CD14-positive monocyte (primary cell): ENCODE measurements at regions not wholly inside any gene's neighbourhood (a gene's known extent, or its start where the extent isn't known, plus 50 kb on each side); places are given as distances from the start of the nearest gene placed in this dataset.

Experiments
- DNase-seq, 3 donors: peaks; one replicate each; pipeline ENCODE4 v3.0.0-alpha.2; 2011 to 2022
- H2AFZ ChIP-seq: 2 replicates; pipeline ENCODE4 v1.6.0; 2012; ENCODE audit warnings: mild to moderate bottlenecking, low read depth, low read length, inconsistent platforms; ENCODE audit not compliant: insufficient read depth, poor library complexity, severe bottlenecking
- H3K27ac ChIP-seq, 2 donors: 1 replicate in 1 of 2; 2 replicates in 1 of 2; pipeline ENCODE4 v1.5.1; 2012 to 2013; ENCODE audit warnings: low read length in 2 of 2, control low read depth in 1 of 2, inconsistent platforms in 1 of 2, low read depth in 1 of 2, mild to moderate bottlenecking in 1 of 2
- H3K27me3 ChIP-seq, 2 donors: one replicate each; pipeline versions ENCODE4 v1.6.0 to v1.6.1; 2011 to 2013; ENCODE audit warnings: low read length in 2 of 2; ENCODE audit not compliant: control insufficient read depth in 2 of 2, insufficient read depth in 2 of 2
- H3K36me3 ChIP-seq, 2 donors: replicated peaks in 1 of 2; 1 replicate in 1 of 2; 2 replicates in 1 of 2; pipeline versions ENCODE4 v1.5.1 to v1.6.1; 2012 to 2013; ENCODE audit warnings: low read length in 2 of 2, control low read depth in 1 of 2, inconsistent platforms in 1 of 2, mild to moderate bottlenecking in 1 of 2; ENCODE audit not compliant: insufficient read depth in 2 of 2, control insufficient read depth in 1 of 2
- H3K4me1 ChIP-seq, 2 donors: 1 replicate in 1 of 2; 2 replicates in 1 of 2; pipeline versions ENCODE4 v1.5.1 to v1.6.1; 2012 to 2013; ENCODE audit warnings: low read length in 2 of 2, control low read depth in 1 of 2, inconsistent platforms in 1 of 2, mild to moderate bottlenecking in 1 of 2, moderate library complexity in 1 of 2; ENCODE audit not compliant: insufficient read depth in 2 of 2, control insufficient read depth in 1 of 2
- H3K4me2 ChIP-seq: replicated peaks from 2 replicates; pipeline ENCODE3; 2012; ENCODE audit warnings: low read length, moderate library complexity, mild to moderate bottlenecking; ENCODE audit not compliant: poor library complexity, severe bottlenecking; ENCODE audit errors: extremely low read depth
- H3K4me3 ChIP-seq, 3 experiments: fragments of 200-600 bp in 1 of 3; sonication (generic) in 1 of 3; replicated peaks in 1 of 3; 1 replicate in 2 of 3; 2 replicates in 1 of 3; pipeline ENCODE4 v1.5.1; 2011 to 2013; ENCODE audit warnings: low read length in 3 of 3, mild to moderate bottlenecking in 3 of 3, control low read depth in 2 of 3, low read depth in 2 of 3, inconsistent platforms in 1 of 3, moderate library complexity in 1 of 3
- H3K79me2 ChIP-seq: 2 replicates; pipeline ENCODE4 v1.6.0; 2012; ENCODE audit warnings: mild to moderate bottlenecking, control low read depth, inconsistent platforms, low read length, moderate library complexity; ENCODE audit not compliant: insufficient read depth
- H3K9ac ChIP-seq: 2 replicates; pipeline ENCODE4 v1.6.0; 2017; ENCODE audit warnings: low read length, mild to moderate bottlenecking; ENCODE audit not compliant: insufficient read depth, poor library complexity, severe bottlenecking
- H3K9me3 ChIP-seq, 2 donors: replicated peaks in 1 of 2; 1 replicate in 1 of 2; 2 replicates in 1 of 2; pipeline versions ENCODE4 v1.5.1 to v1.6.1; 2012 to 2013; ENCODE audit warnings: low read length in 2 of 2, control low read depth in 1 of 2; ENCODE audit not compliant: control insufficient read depth in 1 of 2, insufficient read depth in 1 of 2
- H4K20me1 ChIP-seq: 2 replicates; pipeline ENCODE4 v1.6.0; 2012; ENCODE audit warnings: mild to moderate bottlenecking, low read length, control low read depth, moderate library complexity; ENCODE audit not compliant: insufficient read depth
- H3K27ac Mint-ChIP-seq, 7 donors: one replicate each; pipeline ENCODE4 v1.8.0; 2020; ENCODE audit warnings: mild to moderate bottlenecking in 7 of 7, mixed read lengths in 7 of 7, moderate library complexity in 6 of 7, inconsistent platforms in 2 of 7
- H3K27me3 Mint-ChIP-seq, 3 donors: one replicate each; pipeline ENCODE4 v1.8.0; 2021 to 2022; ENCODE audit warnings: low read depth in 3 of 3, mild to moderate bottlenecking in 3 of 3, mixed read lengths in 3 of 3, moderate library complexity in 3 of 3, inconsistent platforms in 1 of 3
- H3K36me3 Mint-ChIP-seq, 2 donors: one replicate each; pipeline ENCODE4 v1.8.0; 2020; ENCODE audit warnings: mixed read lengths in 2 of 2, inconsistent platforms in 1 of 2, mild to moderate bottlenecking in 1 of 2
- H3K4me1 Mint-ChIP-seq: one replicate; pipeline ENCODE4 v1.8.0; 2020; ENCODE audit warnings: mild to moderate bottlenecking, mixed read lengths
- H3K4me3 Mint-ChIP-seq, 2 donors: one replicate each; pipeline ENCODE4 v1.8.0; 2020; ENCODE audit warnings: mild to moderate bottlenecking in 2 of 2, mixed read lengths in 2 of 2, moderate library complexity in 1 of 2
- H3K9me3 Mint-ChIP-seq, 7 donors: one replicate each; pipeline ENCODE4 v1.8.0; 2020 to 2022; ENCODE audit warnings: mixed read lengths in 7 of 7, mild to moderate bottlenecking in 6 of 7, moderate library complexity in 6 of 7, inconsistent platforms in 2 of 7
- WGBS: methylation state at CpG from one replicate; pipeline ENCODE4 v1.1.5; 2013; ENCODE audit warnings: missing lambda C conversion rate; ENCODE audit not compliant: insufficient coverage; 5-methylcytosine and 5-hydroxymethylcytosine counted together
- intact Hi-C, 2 donors: fragments of 100-400 bp; cut with micrococcal nuclease; formaldehyde crosslinking; loops; one replicate each; pipeline versions ENCODE4 v1.15.0 to v1.15.1; 2023
- TF ChIP-seq, protein P1 (sequence below): fragments of 200-600 bp; IDR thresholded peaks from one replicate; pipeline ENCODE4 v1.8.0; 2022; ENCODE audit warnings: antibody characterized with exemption, mild to moderate bottlenecking

DNA sequence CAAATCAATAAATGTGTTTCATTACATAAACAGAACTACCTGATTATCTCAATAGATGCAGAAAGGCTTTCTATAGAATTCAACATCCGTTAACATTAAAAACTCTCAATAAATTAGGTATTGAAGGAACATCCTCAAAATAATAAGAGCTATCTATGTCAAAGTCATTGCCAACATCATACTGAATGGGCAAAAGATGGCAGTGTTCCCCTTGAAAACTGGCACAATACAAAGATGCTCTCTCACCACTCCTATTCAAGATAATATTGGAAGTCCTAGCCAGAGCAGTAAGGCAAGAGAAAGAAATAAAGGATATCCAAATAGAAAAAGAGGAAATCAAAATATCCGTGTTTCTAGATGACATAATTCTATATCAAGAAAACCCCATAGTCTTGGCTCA lies 466.4 kb downstream of the MAGEE1 start:
- peaks cover 4 to 6% of the 10 kb centered on the region in 2 donors for H3K9me3 ChIP-seq
- no peak overlapping the region for H3K4me3 ChIP-seq
- H3K9ac ChIP-seq: no peak overlapping the region
- H4K20me1 ChIP-seq: no peaks in the 10 kb centered on the region
- Mint-ChIP-seq H3K36me3 (no peaks in the 10 kb centered on the region), H3K9me3 (peaks cover 0 to 16% (median 10%) of the 10 kb centered on the region in 7 donors), H3K27me3 (no peaks in the 10 kb centered on the region), H3K27ac (no peak overlapping the region), H3K4me1 (no peaks in the 10 kb centered on the region), H3K4me3 (no peak overlapping the region)
- H3K4me1 ChIP-seq: no peaks in the 10 kb centered on the region
- no peaks in the 10 kb centered on the region for H3K36me3 ChIP-seq
- no peak overlapping the region for H2AFZ ChIP-seq
- no peak overlapping the region for H3K4me2 ChIP-seq
- no peak for DNase-seq
- no CpG with 5 or more reads among the region's 2 CpGs for WGBS
- intact Hi-C loops: no loop called here
- H3K27me3 ChIP-seq: no peaks in the 10 kb centered on the region
- no peak overlapping the region for H3K27ac ChIP-seq
- TF ChIP-seq, protein P1, sequence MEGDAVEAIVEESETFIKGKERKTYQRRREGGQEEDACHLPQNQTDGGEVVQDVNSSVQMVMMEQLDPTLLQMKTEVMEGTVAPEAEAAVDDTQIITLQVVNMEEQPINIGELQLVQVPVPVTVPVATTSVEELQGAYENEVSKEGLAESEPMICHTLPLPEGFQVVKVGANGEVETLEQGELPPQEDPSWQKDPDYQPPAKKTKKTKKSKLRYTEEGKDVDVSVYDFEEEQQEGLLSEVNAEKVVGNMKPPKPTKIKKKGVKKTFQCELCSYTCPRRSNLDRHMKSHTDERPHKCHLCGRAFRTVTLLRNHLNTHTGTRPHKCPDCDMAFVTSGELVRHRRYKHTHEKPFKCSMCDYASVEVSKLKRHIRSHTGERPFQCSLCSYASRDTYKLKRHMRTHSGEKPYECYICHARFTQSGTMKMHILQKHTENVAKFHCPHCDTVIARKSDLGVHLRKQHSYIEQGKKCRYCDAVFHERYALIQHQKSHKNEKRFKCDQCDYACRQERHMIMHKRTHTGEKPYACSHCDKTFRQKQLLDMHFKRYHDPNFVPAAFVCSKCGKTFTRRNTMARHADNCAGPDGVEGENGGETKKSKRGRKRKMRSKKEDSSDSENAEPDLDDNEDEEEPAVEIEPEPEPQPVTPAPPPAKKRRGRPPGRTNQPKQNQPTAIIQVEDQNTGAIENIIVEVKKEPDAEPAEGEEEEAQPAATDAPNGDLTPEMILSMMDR: no peak
- H3K79me2 ChIP-seq: no peaks in the 10 kb centered on the region

DNA sequence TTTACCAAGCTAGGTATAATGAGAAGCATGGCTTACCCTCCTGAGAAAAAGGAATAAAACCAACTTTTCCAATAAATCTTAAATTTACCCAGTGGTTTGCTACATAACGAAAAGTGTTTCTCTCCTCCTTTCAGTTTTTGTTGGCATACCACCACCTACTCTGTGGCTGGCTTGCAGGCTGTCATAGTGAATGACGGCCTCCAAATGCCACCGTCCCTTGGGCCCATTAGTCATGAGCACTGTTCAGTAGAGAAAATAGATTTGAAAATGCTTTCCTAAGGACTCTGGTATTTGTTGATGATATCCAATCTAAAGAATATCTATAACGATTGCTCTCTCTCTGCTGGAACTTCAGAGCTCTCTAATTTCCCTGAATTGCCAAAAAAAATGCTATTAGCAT lies 488.3 kb downstream of the MAGEE1 start:
- no peaks in the 10 kb centered on the region for H3K36me3 ChIP-seq
- no peak overlapping the region for H3K27ac ChIP-seq
- H3K27me3 ChIP-seq: no peaks in the 10 kb centered on the region
- intact Hi-C loops: no loop called here
- H2AFZ ChIP-seq: no peak overlapping the region
- Mint-ChIP-seq H3K27me3 (peaks cover 0 to 2% (median 0%) of the 10 kb centered on the region in 3 donors), H3K4me3 (no peak overlapping the region), H3K4me1 (no peaks in the 10 kb centered on the region), H3K27ac (no peak overlapping the region), H3K36me3 (no peaks in the 10 kb centered on the region), H3K9me3 (peaks cover 0 to 16% (median 4%) of the 10 kb centered on the region in 7 donors)
- no peaks in the 10 kb centered on the region for H4K20me1 ChIP-seq
- no peak overlapping the region for H3K4me3 ChIP-seq
- H3K4me1 ChIP-seq: no peaks in the 10 kb centered on the region
- no CpG with 5 or more reads among the region's 4 CpGs for WGBS
- TF ChIP-seq, protein P1: no peak
- no peak overlapping the region for H3K9ac ChIP-seq
- H3K79me2 ChIP-seq: no peaks in the 10 kb centered on the region
- DNase-seq: no peak
- H3K9me3 ChIP-seq: no peaks in the 10 kb centered on the region
- H3K4me2 ChIP-seq: no peak overlapping the region
